ENCODE measurements at regions not wholly inside any gene's neighbourhood (a gene's known extent, or its start where the extent isn't known, plus 50 kb on each side); places are given as distances from the start of the nearest gene placed in this dataset.

GRCh38 chr15:61549727-61550126 lies 320.6 kb upstream of the RORA start:
- no peak for FAIRE-seq
- DNase-seq (ENCODE audit: insufficient read length, low spot score) = no peak

GRCh38 chr15:61545763-61546162 lies 316.7 kb upstream of the RORA start:
- FAIRE-seq = no peak
- no peak for DNase-seq (ENCODE audit: insufficient read length, low spot score)

GRCh38 chr15:61541516-61541915 lies 312.4 kb upstream of the RORA start:
- no peak for DNase-seq (ENCODE audit: insufficient read length, low spot score)
- no peak for FAIRE-seq

- FAIRE-seq = no peak
- no peak for DNase-seq (ENCODE audit: insufficient read length, low spot score)
Measured at GRCh38 chr15:61537337-61537736, 308.2 kb upstream of the RORA start.

GRCh38 chr15:61534986-61535385 lies 305.9 kb upstream of the RORA start:
- DNase-seq (ENCODE audit: insufficient read length, low spot score) (no peak), FAIRE-seq (no peak)

GRCh38 chr15:61530769-61531168 lies 301.7 kb upstream of the RORA start:
- no peak for DNase-seq (ENCODE audit: insufficient read length, low spot score)
- no peak for FAIRE-seq

- no peak for DNase-seq (ENCODE audit: insufficient read length, low spot score)
- no peak for FAIRE-seq
Measured at GRCh38 chr15:61528581-61528910, 299.4 kb upstream of the RORA start.

- DNase-seq (ENCODE audit: insufficient read length, low spot score) (peak; percentile 2), FAIRE-seq (peak; percentile 44)
Measured at GRCh38 chr15:61527836-61528580, 298.9 kb upstream of the RORA start.

- DNase-seq (ENCODE audit: insufficient read length, low spot score) = no peak
- no peak for FAIRE-seq
Measured at GRCh38 chr15:61524545-61524944, 295.4 kb upstream of the RORA start.

GRCh38 chr15:61524086-61524485 lies 295.0 kb upstream of the RORA start:
- DNase-seq (ENCODE audit: insufficient read length, low spot score) (no peak), FAIRE-seq (no peak)

- FAIRE-seq (no peak), DNase-seq (ENCODE audit: insufficient read length, low spot score) (no peak)
Measured at GRCh38 chr15:61522411-61522810, 293.3 kb upstream of the RORA start.

- FAIRE-seq = no peak
Measured at GRCh38 chr15:61521953-61522352, 292.9 kb upstream of the RORA start.

GRCh38 chr15:61519296-61519695 lies 290.2 kb upstream of the RORA start:
- no peak for FAIRE-seq
- DNase-seq (ENCODE audit: insufficient read length, low spot score) = no peak

More at GRCh38 chr15:61521953-61522352, 292.9 kb upstream of the RORA start:
- no peak for DNase-seq (ENCODE audit: insufficient read length, low spot score)

- FAIRE-seq (no peak), DNase-seq (ENCODE audit: insufficient read length, low spot score) (no peak)
Measured at GRCh38 chr15:61518191-61518950, 289.3 kb upstream of the RORA start.

GRCh38 chr15:61517776-61518175 lies 288.7 kb upstream of the RORA start:
- FAIRE-seq = no peak

GRCh38 chr15:61517335-61517734 lies 288.2 kb upstream of the RORA start:
- DNase-seq (ENCODE audit: insufficient read length, low spot score) (no peak), FAIRE-seq (no peak)

More at GRCh38 chr15:61517776-61518175, 288.7 kb upstream of the RORA start:
- DNase-seq (ENCODE audit: insufficient read length, low spot score) = no peak

GRCh38 chr15:61511756-61512155 lies 282.7 kb upstream of the RORA start:
- no peak for FAIRE-seq
- DNase-seq (ENCODE audit: insufficient read length, low spot score) = no peak

- DNase-seq (ENCODE audit: insufficient read length, low spot score) (no peak), FAIRE-seq (no peak)
Measured at GRCh38 chr15:61511089-61511488, 282.0 kb upstream of the RORA start.

- FAIRE-seq (no peak), DNase-seq (ENCODE audit: insufficient read length, low spot score) (no peak)
Measured at GRCh38 chr15:61509327-61509840, 280.3 kb upstream of the RORA start.

- DNase-seq (ENCODE audit: insufficient read length, low spot score) (no peak), FAIRE-seq (no peak)
Measured at GRCh38 chr15:61503383-61503969, 274.4 kb upstream of the RORA start.

- DNase-seq (ENCODE audit: insufficient read length, low spot score) = no peak
- FAIRE-seq = no peak
Measured at GRCh38 chr15:61501815-61502389, 272.8 kb upstream of the RORA start.
